GM12878 (cell line): ENCODE measurements at regions not wholly inside any gene's neighbourhood (a gene's known extent, or its start where the extent isn't known, plus 50 kb on each side); places are given as distances from the start of the nearest gene placed in this dataset.

ENCODE experiments used
- ATAC-seq: fragments of 200-7000 bp; cut with Tn5 transposase; 3 replicates; pipeline ENCODE4 v1.9.1; 2020; ENCODE audit warnings: mild to moderate bottlenecking, moderate library complexity
- BruUV-seq: library from RNA; stranded (reverse); fragments of 400-500 nt; replicated peaks from 2 replicates; lab custom pipeline; 2021; lab: Mats Ljungman, UMichigan
- CTCF ChIA-PET: fragments of 300-600 bp; sonication (Branson Sonifier 250); formaldehyde crosslinking; extraction: SDS; loops from one replicate; lab custom pipeline; 2021; ENCODE audit warnings: inconsistent platforms; lab: Yijun Ruan, JAX
- POLR2A ChIA-PET: fragments of 350-600 bp; formaldehyde crosslinking; extraction: SDS; loops from one replicate; lab custom pipeline; 2021; ENCODE audit warnings: inconsistent platforms; lab: Charles Lee
- RAD21 ChIA-PET: fragments of 300-600 bp; sonication (Branson Sonifier 250); formaldehyde crosslinking; loops from one replicate; lab custom pipeline; 2023; ENCODE audit warnings: antibody characterized with exemption; ENCODE audit not compliant: unreplicated experiment; lab: Charles Lee
- SMC1A ChIA-PET: fragments of 300-600 bp; sonication (Branson Sonifier 250); formaldehyde crosslinking; loops from one replicate; lab custom pipeline; 2023; ENCODE audit not compliant: unreplicated experiment, uncharacterized antibody; lab: Charles Lee
- DNase-seq: peaks from one replicate; pipeline ENCODE4 v3.0.0-alpha.2; 2011; ENCODE audit warnings: low read depth, low spot score
- FAIRE-seq: peaks from 3 replicates; lab custom pipeline; 2011; peaks lifted over from hg19 to GRCh38; lab: Jason Lieb, UNC
- H2AFZ ChIP-seq: 2 replicates; pipeline ENCODE4 v1.6.0; 2011; ENCODE audit warnings: low read depth, low read length, control low read depth; ENCODE audit not compliant: control insufficient read depth
- H3K27ac ChIP-seq: 2 replicates; pipeline ENCODE4 v1.5.1; 2011; ENCODE audit warnings: control low read depth; ENCODE audit not compliant: control insufficient read depth, insufficient read depth
- H3K27me3 ChIP-seq, 2 experiments: replicated peaks in 1 of 2; 2 replicates each; pipeline versions ENCODE4 v1.6.0 to v1.6.1; 2011; ENCODE audit warnings: low read length in 1 of 2; ENCODE audit not compliant: control insufficient read depth in 2 of 2, insufficient read depth in 2 of 2
- H3K36me3 ChIP-seq, 2 experiments: 2 replicates each; pipeline ENCODE4 v1.5.1; 2011; ENCODE audit warnings: low read length in 1 of 2; ENCODE audit not compliant: control insufficient read depth in 2 of 2, insufficient read depth in 2 of 2
- H3K4me1 ChIP-seq: 2 replicates; pipeline ENCODE4 v1.6.1; 2011; ENCODE audit warnings: mild to moderate bottlenecking, low read length, moderate library complexity, mixed read lengths; ENCODE audit not compliant: control insufficient read depth, insufficient read depth
- H3K4me2 ChIP-seq: 2 replicates; pipeline ENCODE4 v1.6.0; 2011; ENCODE audit warnings: control low read depth; ENCODE audit not compliant: control insufficient read depth, insufficient read depth
- H3K4me3 ChIP-seq: fragments of 200-600 bp; sonication (generic); 2 replicates; pipeline ENCODE4 v1.5.1; 2016
- H3K79me2 ChIP-seq: 2 replicates; pipeline ENCODE4 v1.6.0; 2011; ENCODE audit warnings: low read length; ENCODE audit not compliant: control insufficient read depth, insufficient read depth
- H3K9ac ChIP-seq: 2 replicates; pipeline ENCODE4 v1.8.0; 2011; ENCODE audit warnings: low read length, control low read depth, mixed read lengths; ENCODE audit not compliant: control insufficient read depth, insufficient read depth
- H3K9me3 ChIP-seq: replicated peaks from 3 replicates; pipeline ENCODE4 v1.5.1; 2011; ENCODE audit warnings: mild to moderate bottlenecking, low read length; ENCODE audit not compliant: control insufficient read depth, insufficient read depth
- H4K20me1 ChIP-seq: 2 replicates; pipeline ENCODE4 v1.6.0; 2011; ENCODE audit not compliant: control insufficient read depth, insufficient read depth
- BACH1 ChIP-seq: fragments of 450-650 bp; IDR thresholded peaks from 2 replicates; pipeline ENCODE4 v1.6.1; 2017; ENCODE audit warnings: mild to moderate bottlenecking, borderline replicate concordance
- KAT2A ChIP-seq: conservative IDR thresholded peaks from 2 replicates; pipeline ENCODE4 v1.6.1; 2011; ENCODE audit warnings: low read depth, low read length; ENCODE audit not compliant: control insufficient read depth
- NR2C1 ChIP-seq: fragments of 450-650 bp; IDR thresholded peaks from 2 replicates; pipeline ENCODE4 v1.6.1; 2017; ENCODE audit warnings: antibody characterized with exemption, mild to moderate bottlenecking, moderate library complexity
- NR2C2 ChIP-seq: IDR thresholded peaks from 2 replicates; pipeline ENCODE4 v1.6.1; 2011; ENCODE audit warnings: borderline replicate concordance, low read depth; ENCODE audit not compliant: control insufficient read depth, insufficient read length
- NR2F1 ChIP-seq: fragments of 450-650 bp; conservative IDR thresholded peaks from 2 replicates; pipeline ENCODE4 v1.6.1; 2017; ENCODE audit warnings: mild to moderate bottlenecking
- POU2F2 ChIP-seq: IDR thresholded peaks from 3 replicates; pipeline ENCODE4 v1.6.1; 2011; ENCODE audit warnings: low read depth, mild to moderate bottlenecking, low read length, borderline replicate concordance
- RFX5 ChIP-seq: IDR thresholded peaks from 2 replicates; pipeline ENCODE4 v1.6.1; 2011; ENCODE audit warnings: low read depth, low read length, improper control_type of control experiment
- SMC3 ChIP-seq: IDR thresholded peaks from 2 replicates; pipeline ENCODE4 v1.6.1; 2011; ENCODE audit warnings: low read length, improper control_type of control experiment, borderline replicate concordance
- SREBF1 ChIP-seq: IDR thresholded peaks from 2 replicates; pipeline ENCODE4 v1.6.1; 2012; ENCODE audit warnings: mild to moderate bottlenecking, low read length
- ZNF384 ChIP-seq: IDR thresholded peaks from 2 replicates; pipeline ENCODE4 v1.6.1; 2012; ENCODE audit warnings: low read depth, mild to moderate bottlenecking, low read length, improper control_type of control experiment, borderline replicate concordance
- WGBS: methylation state at CpG from one replicate; pipeline ENCODE4 v1.1.6; 2016; ENCODE audit warnings: low lambda C conversion rate; ENCODE audit not compliant: insufficient replicate concordance, insufficient coverage; ENCODE audit errors: missing lambda C conversion rate; 5-methylcytosine and 5-hydroxymethylcytosine counted together
- in situ Hi-C: fragments of 300-500 bp; cut with MboI; formaldehyde crosslinking; loops from 9 replicates; pipeline ENCODE4 v1.14.3; 2018; ENCODE audit warnings: mixed read lengths
- intact Hi-C: fragments of 100-400 bp; cut with micrococcal nuclease; formaldehyde crosslinking; loops from one replicate; pipeline ENCODE4 v1.14.2; 2022; ENCODE audit not compliant: unreplicated experiment
- TF ChIP-seq, protein P1 (sequence below): IDR thresholded peaks from 2 replicates; pipeline ENCODE4 v1.6.1; 2012; ENCODE audit warnings: improper control_type of control experiment, low read depth, low read length; ENCODE audit not compliant: insufficient replicate concordance
- TF ChIP-seq, protein P2 (sequence below): fragments of 450-650 bp; IDR thresholded peaks from 2 replicates; pipeline ENCODE4 v1.6.1; 2018; ENCODE audit warnings: mild to moderate bottlenecking, low read depth, moderate library complexity; ENCODE audit not compliant: partially characterized antibody
- TF ChIP-seq, protein P3 (sequence below): IDR thresholded peaks from 2 replicates; pipeline ENCODE4 v1.6.1; 2011; ENCODE audit warnings: mild to moderate bottlenecking, low read depth, low read length, moderate library complexity; ENCODE audit not compliant: insufficient replicate concordance

DNA sequence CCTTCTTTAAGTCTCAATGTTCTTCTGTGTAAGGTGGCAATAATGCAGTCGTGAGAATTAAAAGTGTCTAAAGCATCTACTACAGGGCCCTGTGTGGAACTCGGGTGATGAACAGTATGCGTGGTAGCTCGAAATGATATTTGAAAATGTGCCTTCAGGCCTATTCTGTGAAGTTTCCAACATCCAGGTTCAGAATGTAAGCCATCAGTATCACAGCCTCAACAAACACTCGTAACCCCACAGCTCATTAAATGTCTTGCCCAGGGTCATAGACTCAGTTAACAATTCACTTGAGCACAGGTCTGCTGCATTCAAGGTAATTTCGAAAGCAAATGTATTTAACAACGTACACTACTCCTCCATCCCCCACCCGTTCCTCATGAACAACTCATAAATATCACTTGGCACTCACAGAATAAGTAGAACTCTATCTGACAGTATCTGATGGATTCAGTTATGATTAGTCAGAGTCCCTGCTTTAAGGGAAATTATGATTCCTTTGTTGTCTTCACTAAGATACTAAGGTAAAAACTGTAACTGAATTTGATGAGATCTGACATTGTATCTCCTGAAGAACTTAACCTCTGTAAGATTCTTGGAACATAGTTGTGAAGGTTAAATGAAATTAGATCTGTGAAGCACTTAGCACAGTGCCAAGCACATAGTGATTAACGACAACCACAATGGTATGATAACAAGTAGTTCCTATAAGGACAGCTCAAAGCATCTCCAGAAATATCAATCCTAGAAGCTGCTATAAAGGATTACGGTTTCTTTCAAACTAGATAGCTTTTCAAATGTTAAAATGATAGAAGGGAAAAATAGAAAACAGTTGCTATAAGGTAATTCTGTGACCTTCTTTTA is 642.3 kb downstream of the TBL1XR1 start (continued):
- TF ChIP-seq, protein P1, sequence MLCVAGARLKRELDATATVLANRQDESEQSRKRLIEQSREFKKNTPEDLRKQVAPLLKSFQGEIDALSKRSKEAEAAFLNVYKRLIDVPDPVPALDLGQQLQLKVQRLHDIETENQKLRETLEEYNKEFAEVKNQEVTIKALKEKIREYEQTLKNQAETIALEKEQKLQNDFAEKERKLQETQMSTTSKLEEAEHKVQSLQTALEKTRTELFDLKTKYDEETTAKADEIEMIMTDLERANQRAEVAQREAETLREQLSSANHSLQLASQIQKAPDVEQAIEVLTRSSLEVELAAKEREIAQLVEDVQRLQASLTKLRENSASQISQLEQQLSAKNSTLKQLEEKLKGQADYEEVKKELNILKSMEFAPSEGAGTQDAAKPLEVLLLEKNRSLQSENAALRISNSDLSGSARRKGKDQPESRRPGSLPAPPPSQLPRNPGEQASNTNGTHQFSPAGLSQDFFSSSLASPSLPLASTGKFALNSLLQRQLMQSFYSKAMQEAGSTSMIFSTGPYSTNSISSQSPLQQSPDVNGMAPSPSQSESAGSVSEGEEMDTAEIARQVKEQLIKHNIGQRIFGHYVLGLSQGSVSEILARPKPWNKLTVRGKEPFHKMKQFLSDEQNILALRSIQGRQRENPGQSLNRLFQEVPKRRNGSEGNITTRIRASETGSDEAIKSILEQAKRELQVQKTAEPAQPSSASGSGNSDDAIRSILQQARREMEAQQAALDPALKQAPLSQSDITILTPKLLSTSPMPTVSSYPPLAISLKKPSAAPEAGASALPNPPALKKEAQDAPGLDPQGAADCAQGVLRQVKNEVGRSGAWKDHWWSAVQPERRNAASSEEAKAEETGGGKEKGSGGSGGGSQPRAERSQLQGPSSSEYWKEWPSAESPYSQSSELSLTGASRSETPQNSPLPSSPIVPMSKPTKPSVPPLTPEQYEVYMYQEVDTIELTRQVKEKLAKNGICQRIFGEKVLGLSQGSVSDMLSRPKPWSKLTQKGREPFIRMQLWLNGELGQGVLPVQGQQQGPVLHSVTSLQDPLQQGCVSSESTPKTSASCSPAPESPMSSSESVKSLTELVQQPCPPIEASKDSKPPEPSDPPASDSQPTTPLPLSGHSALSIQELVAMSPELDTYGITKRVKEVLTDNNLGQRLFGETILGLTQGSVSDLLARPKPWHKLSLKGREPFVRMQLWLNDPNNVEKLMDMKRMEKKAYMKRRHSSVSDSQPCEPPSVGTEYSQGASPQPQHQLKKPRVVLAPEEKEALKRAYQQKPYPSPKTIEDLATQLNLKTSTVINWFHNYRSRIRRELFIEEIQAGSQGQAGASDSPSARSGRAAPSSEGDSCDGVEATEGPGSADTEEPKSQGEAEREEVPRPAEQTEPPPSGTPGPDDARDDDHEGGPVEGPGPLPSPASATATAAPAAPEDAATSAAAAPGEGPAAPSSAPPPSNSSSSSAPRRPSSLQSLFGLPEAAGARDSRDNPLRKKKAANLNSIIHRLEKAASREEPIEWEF: no peak
- TF ChIP-seq RFX5: no peak
- no peak for TF ChIP-seq NR2C1

DNA sequence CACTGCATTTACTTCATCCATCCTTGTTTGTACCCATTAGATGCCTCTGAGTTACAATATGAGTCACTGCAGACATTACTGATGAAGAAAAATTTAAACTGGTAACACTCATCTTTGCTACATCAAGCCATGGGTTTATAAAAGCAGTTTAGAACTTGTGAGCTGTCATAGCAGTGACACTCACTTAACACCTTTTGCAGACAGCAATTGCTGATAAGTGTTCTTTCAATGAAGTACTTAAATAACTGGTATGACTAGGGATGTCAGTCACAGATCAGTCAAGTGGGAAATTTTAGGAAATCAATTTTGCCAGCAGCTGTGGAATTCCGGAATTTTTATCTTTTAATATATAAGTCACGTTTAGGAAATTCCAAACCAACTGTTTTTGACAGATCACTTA is 643.0 kb downstream of the TBL1XR1 start:
- CTCF ChIA-PET: interaction anchor here (1.5 kb wide), 1 partner anchor 38 kb away, joined by 3 read pairs; no protein-coding TSS in a partner anchor
- POLR2A ChIA-PET: no interaction called here
- no peak for TF ChIP-seq BACH1
- TF ChIP-seq SREBF1: no peak
- no peak for TF ChIP-seq KAT2A
- TF ChIP-seq, protein P2, sequence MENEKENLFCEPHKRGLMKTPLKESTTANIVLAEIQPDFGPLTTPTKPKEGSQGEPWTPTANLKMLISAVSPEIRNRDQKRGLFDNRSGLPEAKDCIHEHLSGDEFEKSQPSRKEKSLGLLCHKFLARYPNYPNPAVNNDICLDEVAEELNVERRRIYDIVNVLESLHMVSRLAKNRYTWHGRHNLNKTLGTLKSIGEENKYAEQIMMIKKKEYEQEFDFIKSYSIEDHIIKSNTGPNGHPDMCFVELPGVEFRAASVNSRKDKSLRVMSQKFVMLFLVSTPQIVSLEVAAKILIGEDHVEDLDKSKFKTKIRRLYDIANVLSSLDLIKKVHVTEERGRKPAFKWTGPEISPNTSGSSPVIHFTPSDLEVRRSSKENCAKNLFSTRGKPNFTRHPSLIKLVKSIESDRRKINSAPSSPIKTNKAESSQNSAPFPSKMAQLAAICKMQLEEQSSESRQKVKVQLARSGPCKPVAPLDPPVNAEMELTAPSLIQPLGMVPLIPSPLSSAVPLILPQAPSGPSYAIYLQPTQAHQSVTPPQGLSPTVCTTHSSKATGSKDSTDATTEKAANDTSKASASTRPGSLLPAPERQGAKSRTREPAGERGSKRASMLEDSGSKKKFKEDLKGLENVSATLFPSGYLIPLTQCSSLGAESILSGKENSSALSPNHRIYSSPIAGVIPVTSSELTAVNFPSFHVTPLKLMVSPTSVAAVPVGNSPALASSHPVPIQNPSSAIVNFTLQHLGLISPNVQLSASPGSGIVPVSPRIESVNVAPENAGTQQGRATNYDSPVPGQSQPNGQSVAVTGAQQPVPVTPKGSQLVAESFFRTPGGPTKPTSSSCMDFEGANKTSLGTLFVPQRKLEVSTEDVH: no peak
- TF ChIP-seq POU2F2: no peak
- TF ChIP-seq ZNF384: no peak
- TF ChIP-seq NR2C2: no peak
- TF ChIP-seq SMC3: no peak
- no peak for TF ChIP-seq NR2F1
- TF ChIP-seq, protein P3, sequence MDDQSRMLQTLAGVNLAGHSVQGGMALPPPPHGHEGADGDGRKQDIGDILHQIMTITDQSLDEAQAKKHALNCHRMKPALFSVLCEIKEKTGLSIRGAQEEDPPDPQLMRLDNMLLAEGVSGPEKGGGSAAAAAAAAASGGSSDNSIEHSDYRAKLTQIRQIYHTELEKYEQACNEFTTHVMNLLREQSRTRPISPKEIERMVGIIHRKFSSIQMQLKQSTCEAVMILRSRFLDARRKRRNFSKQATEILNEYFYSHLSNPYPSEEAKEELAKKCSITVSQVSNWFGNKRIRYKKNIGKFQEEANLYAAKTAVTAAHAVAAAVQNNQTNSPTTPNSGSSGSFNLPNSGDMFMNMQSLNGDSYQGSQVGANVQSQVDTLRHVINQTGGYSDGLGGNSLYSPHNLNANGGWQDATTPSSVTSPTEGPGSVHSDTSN: no peak

More for the DNA sequence above, 643.0 kb downstream of the TBL1XR1 start:
- Histone ChIP-seq H2AFZ (no peak overlapping the region), H3K79me2 (no peaks in the 10 kb centered on the region), H3K9ac (no peak overlapping the region), H3K27ac (no peak overlapping the region), H3K9me3 (no peaks in the 10 kb centered on the region), H3K36me3 (no peaks in the 10 kb centered on the region), H3K4me3 (no peak overlapping the region), H3K27me3 (no peaks in the 10 kb centered on the region), H3K4me1 (no peaks in the 10 kb centered on the region), H4K20me1 (no peaks in the 10 kb centered on the region), H3K4me2 (no peak overlapping the region)
- RAD21 ChIA-PET: no interaction called here
- intact Hi-C loops (no loop called here), in situ Hi-C loops (no loop called here)
- SMC1A ChIA-PET: no interaction called here
- DNase-seq (no peak), FAIRE-seq (no peak), ATAC-seq (no peak)
- 0% methylated on average over 2 of the region's 2 CpGs for WGBS
- BruUV-seq: no TSS peak
